ENCODE measurements at regions not wholly inside any gene's neighbourhood (a gene's known extent, or its start where the extent isn't known, plus 50 kb on each side); places are given as distances from the start of the nearest gene placed in this dataset.
"Not testable (repeated sequence)": the region's sequence is repeated elsewhere in the genome, so short reads cannot be mapped to it uniquely, and the experiment has no call there.

DNA sequence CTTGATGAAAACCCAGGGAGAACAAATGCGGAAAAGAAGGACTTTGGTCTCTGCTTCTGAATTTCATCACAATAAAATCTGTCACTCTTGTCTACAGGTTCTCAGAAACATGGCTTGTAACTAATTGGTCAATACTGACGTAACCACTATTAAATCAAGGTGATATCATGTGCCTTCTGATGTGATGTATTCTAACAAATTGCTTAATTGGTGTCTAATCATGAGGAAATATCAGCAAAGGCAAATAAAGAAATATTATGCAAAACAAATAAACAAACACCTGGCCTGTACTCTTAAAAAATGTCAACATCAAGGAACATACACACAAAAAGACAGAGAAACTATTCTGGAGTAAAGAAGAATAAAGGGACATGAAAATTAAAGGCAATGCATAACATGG lies 1165.0 kb downstream of the NXPH1 start:
- intact Hi-C loops (cut with DNase I), result no loop called here
- no peak for ATAC-seq
- DNase-seq (ENCODE audit: missing footprints), result no peak

DNA sequence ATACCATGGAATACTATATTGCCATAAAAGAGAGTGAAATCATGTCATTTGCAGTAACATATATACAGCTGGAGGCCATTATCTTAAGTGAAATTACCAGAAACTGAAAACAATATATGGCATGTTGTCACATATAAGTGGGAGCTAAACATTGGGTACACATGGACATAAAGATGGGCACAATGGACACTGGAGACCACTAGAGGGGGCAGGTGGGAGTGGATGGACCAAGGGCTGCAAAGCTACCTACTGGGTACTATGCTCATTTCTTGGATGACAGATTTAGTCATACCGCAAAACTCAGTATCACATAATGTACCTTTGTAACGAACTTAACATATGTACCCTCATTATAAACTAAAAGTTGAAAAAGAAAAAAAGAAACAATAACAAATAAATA lies 1167.6 kb downstream of the NXPH1 start:
- ATAC-seq, result no peak
- intact Hi-C loops (cut with DNase I), result no loop called here

DNA sequence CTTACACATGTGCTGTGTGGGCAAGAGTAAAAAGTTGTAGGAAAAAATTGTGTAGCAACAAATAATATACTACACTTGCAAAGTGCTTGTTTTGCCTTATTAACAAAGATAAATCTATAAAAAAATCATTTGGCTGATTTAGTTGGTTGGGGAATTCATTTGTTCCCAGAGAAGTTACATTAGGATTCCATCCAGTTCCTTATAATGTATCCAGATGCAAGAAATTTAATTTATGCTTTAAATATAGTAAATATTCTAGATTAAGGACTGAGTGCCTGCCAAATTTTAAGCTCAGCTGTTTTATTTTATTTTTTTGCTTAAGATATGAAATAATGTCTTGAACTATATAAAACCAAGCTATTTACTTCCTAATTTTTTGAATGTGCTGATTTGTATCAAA lies 1169.9 kb downstream of the NXPH1 start:
- ATAC-seq (no peak), DNase-seq (ENCODE audit: missing footprints) (no peak)
- intact Hi-C loops (cut with DNase I), result no loop called here

More for the DNA sequence above, 1167.6 kb downstream of the NXPH1 start:
- DNase-seq (ENCODE audit: missing footprints), result no peak

DNA sequence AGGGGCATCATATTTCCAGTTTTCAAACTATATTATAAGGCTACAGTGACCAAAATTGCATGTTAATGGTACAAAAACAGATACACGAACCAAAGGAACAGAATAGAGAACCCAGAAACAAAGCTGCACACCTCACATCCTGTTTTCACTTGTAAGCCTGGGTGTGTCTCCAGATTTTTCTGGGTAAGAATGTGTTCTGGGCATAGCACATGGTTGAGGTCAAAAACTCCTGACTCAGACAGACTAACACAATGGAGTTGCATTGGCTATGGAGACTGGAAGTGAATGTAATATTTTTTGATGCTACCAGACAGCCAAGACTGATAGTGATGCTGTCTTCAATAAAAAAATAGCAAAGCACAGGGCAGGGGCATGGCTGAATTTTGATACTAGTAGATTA lies 1175.2 kb downstream of the NXPH1 start:
- intact Hi-C loops (cut with DNase I), result no loop called here
- ATAC-seq (no peak), DNase-seq (ENCODE audit: missing footprints) (no peak)

DNA sequence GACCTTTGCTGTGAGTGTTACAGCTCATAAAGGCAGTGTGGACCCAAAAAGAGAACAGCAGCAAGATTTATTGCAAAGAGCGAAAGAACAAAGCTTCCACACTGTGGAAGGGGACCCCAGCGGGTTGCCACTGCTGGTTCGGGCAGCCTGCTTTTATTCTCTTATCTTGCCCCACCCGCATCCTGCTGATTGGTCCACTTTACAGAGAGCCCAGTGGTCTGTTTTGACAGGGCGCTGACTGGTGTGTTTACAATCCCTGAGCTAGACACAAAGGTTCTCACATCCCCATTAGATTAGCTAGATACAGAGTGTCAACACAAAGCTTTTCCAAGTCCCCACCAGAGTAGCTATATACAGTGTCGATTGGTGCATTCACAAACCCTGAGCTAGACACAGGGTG lies 1187.5 kb downstream of the NXPH1 start:
- DNase-seq (ENCODE audit: missing footprints), result peak; percentile 45
- ATAC-seq; intact Hi-C loops (cut with DNase I): not testable (repeated sequence)

DNA sequence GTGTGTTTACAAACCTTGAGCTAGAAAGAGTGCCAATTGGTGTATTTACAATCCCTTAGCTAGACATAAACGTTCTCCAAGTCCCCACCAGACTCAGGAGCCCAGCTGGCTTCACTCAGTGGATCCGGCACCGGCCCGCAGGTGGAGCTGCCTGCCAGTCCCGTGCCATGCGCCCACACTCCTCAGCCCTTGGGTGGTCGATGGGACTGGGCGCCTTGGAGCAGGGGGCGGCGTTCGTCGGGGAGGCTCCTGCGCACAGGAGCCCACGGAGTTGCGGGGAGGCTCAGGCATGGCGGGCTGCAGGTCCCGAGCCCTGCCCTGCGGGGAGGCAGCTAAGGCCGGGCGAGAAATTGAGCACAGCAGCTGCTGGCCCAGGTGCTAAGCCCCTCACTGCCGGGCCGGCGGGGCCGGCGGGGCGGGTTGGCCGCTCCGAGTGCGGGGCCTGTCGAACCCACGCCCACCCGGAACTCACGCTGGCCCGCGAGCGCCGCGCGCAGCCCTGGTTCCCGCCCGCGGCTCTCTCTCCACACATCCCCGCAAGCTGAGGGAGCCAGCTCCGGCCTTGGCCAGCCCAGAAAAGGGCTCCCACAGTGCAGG lies 1188.0 kb downstream of the NXPH1 start:
- ATAC-seq; DNase-seq (ENCODE audit: missing footprints); intact Hi-C loops (cut with DNase I): not testable (repeated sequence)

DNA sequence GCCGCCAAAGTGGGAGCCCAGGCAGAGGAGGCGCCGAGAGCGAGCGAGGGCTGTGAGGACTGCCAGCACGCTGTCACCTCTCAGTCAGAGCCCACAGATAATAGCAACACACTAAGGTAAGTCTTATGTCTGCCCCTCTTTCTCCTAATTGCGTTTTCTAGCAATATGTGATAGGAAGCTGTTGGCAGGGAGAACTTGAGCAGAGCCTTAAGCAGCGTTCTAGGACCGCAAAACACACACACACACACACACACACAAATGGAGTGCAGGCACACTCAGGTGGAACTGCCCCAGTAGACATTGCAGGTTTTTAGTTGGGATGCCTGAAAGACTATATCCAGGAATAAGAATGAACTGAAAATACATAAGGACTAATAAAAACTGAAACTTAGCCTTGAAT lies 1188.5 kb downstream of the NXPH1 start:
- ATAC-seq (no peak), DNase-seq (ENCODE audit: missing footprints) (no peak)
- intact Hi-C loops (cut with DNase I), result no loop called here

DNA sequence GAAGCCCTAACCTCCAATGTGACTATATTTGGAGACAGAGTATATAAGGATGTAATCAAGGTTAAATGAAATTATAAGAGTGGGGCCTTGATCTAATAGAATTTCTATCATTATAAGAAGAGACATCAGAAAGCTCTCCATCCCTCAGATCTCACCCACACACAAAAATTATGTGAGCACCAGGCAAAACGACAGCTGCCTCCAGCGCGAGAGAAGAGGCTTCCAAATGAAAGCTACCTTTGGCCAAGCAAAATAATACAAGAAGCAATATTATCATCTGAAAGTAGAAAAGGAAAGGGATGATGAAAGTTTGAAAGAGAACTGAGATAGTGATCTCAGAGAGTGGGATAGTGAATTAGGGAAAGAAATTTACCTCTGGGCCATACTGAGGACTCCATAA lies 1192.5 kb downstream of the NXPH1 start:
- ATAC-seq (no peak), DNase-seq (ENCODE audit: missing footprints) (no peak)
- intact Hi-C loops (cut with DNase I), result no loop called here

DNA sequence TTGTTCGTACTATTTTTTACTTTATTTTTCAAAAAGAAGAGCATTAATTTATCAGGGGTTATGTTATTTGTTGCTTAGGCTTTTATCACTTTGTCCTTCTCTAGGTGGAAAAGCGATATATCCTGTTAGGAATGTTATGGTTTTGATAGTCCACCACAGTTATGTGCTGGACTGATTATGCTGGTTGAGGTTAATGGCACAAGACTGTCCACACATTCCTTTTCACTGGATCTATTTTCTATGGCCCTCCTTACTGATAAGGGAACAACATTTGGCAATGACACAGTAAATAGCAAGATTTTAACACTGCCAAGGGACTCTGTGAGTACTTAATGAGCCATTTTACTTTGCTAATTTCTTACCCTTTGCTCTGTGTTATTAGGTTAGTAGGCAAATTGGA lies 1212.3 kb downstream of the NXPH1 start:
- ATAC-seq (no peak), DNase-seq (ENCODE audit: missing footprints) (no peak)
- intact Hi-C loops (cut with DNase I), result no loop called here

DNA sequence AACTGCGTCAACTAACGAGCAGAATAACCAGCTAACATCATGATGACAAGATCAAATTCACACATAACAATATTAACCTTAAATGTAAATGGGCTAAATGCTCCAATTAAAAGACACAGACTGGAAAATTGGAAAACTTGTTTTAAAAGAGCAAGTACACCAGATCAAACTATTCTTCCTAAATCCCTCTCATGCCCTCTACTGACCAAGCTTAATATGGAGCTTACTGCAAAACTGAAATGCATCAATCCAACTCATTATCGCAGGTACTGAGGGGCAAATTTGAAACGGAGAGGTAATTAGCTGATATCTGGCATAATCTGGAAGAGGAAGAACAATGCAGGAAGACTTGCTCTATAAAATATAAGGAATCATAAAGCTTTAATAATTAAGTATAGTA lies 1223.8 kb downstream of the NXPH1 start:
- no peak for DNase-seq (ENCODE audit: missing footprints)
- intact Hi-C loops (cut with DNase I), result no loop called here
- no peak for ATAC-seq

DNA sequence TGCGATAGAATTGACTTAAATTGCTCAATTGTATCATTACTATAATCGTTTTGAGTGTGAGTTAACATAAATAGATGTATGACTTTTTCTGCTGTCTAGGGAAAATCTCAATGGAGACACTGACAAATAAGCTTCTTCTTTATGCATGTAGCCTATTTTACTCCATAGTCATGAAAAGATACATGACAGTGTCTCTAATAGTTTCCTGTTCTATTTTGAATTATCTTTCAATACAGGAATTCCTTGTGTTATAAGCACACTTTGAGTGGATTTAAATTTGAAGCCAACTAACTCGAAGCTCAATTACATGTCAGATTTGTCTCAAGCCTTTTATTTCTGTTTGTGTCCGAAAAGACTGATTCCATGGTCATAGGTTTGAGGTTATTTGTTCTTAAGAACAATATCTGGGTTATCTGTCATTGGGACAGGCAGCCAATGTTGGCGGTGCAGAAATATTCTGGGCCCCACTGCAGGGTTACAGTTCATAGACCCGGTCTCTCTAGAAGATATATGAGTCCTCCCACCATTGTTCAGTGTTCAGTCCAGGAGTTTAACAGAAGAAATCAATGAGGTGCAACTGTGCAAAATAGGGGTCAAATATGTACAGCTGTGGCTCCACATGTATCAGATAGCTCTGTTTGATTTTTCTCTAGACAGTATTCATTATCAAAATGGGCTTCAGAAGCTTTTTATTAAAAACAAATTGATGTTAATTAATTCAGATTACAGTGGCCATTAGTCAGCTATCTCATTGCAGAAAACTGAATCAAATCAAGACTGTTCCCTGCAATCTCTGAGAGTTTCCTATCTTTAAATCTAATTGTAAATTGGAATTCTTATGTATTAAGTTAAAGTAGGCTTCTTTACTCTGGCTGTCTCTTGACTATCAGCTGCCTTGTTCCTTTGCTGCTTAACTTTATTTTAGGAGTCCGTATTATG lies 1238.8 kb downstream of the NXPH1 start:
- intact Hi-C loops (cut with DNase I), result no loop called here
- ATAC-seq, result no peak
- no peak for DNase-seq (ENCODE audit: missing footprints)

DNA sequence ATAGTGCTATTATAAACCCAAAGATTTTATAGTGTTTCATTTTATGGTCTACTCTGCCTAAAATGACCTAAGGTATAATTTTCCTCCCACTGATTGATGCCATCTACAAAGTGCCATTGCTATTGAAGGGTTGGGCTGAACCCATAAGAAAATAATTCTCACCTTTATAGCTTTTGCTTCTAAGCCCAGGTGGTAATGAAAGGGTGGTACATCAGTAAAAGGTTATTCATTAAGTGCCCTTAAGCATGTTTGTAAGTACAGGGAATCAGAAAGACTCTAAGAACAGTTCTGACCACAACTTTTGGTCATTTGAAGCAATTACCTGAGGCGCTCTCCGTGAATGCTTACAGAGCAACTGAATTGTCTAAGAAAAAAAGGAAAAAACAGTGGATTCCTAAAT lies 1247.3 kb downstream of the NXPH1 start:
- ATAC-seq, result no peak
- intact Hi-C loops (cut with DNase I), result no loop called here
- no peak for DNase-seq (ENCODE audit: missing footprints)

DNA sequence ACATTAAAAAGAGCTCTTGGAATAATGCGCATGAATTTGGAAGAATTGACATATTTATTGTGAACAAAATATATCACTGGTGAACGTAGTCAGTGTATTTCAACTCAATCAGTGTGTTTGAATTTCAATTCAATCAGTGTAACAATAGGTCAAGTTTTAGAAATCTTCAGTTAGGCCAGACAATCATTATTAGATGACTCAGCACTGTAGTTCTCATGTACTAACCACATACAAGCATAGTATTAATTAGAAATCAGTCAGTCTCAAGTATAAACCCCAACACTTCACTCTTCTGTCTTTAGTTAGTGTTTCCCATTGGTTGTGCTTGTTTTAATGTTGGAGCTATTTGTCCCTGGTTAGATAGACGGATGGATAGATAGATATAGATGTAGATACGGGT lies 1247.9 kb downstream of the NXPH1 start:
- no peak for ATAC-seq
- intact Hi-C loops (cut with DNase I), result no loop called here
- DNase-seq (ENCODE audit: missing footprints), result no peak

DNA sequence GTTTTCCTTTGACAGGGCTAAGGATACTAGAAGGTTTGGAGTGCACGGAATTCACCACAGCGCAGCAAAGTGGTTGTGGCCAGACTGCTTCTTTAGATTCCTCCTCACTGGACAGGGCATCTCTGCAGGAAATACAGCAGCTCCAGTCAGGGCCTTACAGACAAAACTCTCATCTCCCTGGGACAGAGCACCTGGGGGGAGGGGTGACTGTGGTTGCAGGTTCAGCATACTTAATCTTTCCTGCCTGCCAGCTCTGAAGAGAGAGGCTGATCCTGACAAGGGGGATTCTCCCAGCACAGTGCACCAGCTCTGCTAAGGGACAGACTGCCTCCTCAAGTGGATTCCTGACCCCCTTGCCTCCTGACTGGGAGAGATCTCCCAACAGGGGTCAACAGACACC lies 1257.9 kb downstream of the NXPH1 start:
- ATAC-seq, result no peak
- intact Hi-C loops (cut with DNase I), result no loop called here
- DNase-seq (ENCODE audit: missing footprints), result no peak

DNA sequence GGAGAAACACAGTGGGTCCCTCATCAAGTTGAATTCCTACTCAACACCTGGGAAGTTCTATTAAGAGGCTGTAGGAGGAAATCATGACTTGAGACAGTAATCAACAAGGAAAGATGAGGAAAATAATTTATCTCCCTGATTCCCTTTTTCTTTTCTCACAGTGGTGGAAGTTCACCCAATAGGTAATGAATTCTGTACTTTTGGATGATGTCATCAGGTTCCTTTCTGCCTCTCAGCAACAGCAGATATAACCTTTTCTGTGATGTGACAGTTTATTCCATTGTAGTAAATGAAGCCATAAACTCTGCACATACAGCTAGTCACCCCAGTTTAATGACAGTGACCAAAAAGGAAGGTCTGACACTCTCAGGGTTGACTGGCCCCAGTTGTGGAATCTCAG lies 1265.0 kb downstream of the NXPH1 start:
- ATAC-seq (no peak), DNase-seq (ENCODE audit: missing footprints) (no peak)
- intact Hi-C loops (cut with DNase I), result no loop called here

DNA sequence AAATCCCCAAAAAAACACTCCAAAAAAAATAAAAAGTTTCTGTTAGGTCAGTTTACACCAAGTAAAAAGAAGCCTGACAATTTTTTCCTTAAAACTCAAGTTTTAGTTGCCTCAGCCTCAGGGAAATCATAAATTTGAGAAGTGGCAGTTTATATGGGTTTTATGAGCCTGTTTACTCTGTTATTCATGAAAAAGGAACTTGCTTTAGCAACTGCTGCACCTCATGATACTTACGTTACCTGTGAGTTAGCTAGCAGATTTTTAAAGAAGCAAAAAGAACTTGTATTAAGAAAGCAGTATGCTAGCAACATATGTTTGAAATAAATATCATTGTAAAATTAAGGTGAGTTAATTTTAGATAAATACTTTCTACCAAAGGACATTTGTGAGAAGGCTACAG lies 1264.5 kb upstream of the PHF14 start:
- DNase-seq (ENCODE audit: missing footprints) (no peak), ATAC-seq (no peak)
- intact Hi-C loops (cut with DNase I), result no loop called here

DNA sequence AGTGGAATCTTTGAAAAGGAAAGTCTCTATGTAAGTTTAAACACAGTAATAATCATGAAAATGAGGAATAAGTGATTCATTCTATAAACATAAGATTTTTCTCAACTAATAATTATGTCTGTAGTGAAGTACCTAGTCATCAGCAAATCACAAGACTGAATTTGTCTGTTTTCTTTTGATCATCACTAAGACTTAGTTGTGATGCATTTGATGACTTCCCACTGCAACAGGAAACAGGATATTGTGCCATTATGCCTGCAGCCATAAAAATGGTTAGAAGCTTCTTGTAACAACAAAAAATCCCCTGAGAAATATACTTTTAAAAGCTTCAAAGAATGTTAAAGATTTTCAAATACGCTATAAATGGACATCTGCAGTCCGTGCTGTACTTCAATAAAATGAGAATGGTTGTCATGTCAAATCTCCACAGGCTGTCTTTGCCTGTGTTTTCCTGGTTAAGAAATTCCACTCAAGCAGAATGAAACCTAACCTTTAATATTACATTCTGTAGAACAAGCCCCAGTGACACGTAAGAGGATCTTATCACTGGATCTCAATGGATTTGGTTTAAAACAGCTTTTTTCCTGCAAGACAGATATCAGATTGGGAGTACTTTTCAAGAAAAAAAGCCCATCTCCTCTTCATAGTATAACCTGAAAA lies 1262.3 kb upstream of the PHF14 start:
- intact Hi-C loops (cut with DNase I), result no loop called here
- ATAC-seq (no peak), DNase-seq (ENCODE audit: missing footprints) (no peak)

DNA sequence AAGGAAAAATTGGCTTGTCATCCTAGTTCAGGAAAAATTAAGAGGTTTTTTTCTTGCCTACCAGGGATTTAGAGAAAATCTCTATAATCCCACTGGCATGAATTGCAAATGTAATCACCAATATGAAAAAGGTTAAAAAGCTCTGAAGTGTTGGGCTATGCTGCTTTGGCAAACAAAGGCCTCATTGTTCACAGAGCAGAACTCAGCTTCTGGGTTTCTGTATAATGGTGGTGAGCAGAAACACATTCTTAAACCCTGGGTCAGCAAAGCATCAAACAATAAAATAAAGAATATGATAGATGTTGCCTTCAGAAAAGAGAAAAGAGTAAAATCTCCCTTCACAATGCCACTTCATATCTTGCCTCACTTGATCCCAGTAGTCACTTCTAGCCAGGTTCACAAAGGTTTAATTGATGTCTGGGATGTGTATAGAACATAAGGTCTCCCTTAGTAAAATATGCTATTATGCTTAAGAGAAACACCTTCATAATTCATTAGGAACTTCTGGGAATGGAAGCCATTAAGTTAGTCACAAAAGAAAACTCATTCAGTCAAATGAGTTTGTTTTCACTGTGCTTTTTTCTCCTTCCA lies 1255.5 kb upstream of the PHF14 start:
- intact Hi-C loops (cut with DNase I), result no loop called here

DNA sequence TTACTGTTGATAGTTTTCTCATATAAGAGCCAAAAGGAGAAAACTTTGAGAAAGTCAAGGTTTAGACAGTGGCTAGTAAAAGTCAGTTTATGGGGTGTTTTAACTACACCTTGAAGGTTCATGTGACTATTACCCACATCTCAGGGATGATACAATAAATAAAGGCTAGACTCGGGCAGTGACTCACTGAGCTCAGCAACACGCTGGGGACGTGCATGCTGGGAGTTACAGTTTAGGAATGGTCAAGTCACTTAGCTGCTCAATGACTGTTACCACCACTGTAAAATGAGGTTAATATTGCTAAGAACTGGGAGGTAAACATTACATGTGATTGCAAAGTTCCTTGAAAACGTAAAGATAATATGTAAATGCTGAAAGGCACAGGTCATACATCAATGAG lies 1254.4 kb upstream of the PHF14 start:
- intact Hi-C loops (cut with DNase I), result no loop called here
- DNase-seq (ENCODE audit: missing footprints), result no peak
- no peak for ATAC-seq

More for the DNA sequence above, 1255.5 kb upstream of the PHF14 start:
- DNase-seq (ENCODE audit: missing footprints), result no peak
- no peak for ATAC-seq

DNA sequence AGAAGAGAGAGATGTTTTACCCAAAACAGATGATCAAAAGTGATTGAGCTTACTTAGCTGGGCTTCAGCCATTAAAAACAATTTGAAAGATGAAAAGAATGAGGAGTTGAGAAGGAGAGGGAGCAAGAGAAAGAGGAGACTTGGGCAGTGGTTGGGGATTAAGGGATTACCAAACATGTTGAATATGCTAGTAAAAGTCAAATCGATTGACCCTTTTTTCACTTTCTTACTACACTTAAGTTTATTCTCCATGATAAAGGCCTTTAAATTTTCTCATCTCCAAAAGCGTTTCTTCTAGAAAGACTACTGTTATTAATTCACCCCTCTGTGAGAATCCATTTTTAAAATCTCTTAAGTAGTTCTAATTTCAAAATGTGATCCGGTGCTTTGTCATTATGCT lies 1254.0 kb upstream of the PHF14 start:
- intact Hi-C loops (cut with DNase I), result no loop called here

More for the DNA sequence above, 1254.0 kb upstream of the PHF14 start:
- DNase-seq (ENCODE audit: missing footprints) (no peak), ATAC-seq (no peak)
